GM19438 (cell line): ENCODE measurements at regions not wholly inside any gene's neighbourhood (a gene's known extent, or its start where the extent isn't known, plus 50 kb on each side); places are given as distances from the start of the nearest gene placed in this dataset.

Experiments used
- ATAC-seq: cut with Tn5 transposase; IDR thresholded peaks from one replicate; pipeline ENCODE4 v1.9.1; 2021; ENCODE audit warnings: low read depth; ENCODE audit not compliant: unreplicated experiment

GRCh38 chr14:104288272-104288671 is 149.9 kb downstream of the KIF26A start:
- ATAC-seq: no peak

GRCh38 chr14:104289507-104289906 is 151.1 kb downstream of the KIF26A start:
- ATAC-seq: no peak

GRCh38 chr14:104290058-104290667 is 151.8 kb downstream of the KIF26A start:
- ATAC-seq: no peak

GRCh38 chr14:104290756-104291122 is 152.4 kb downstream of the KIF26A start:
- no peak for ATAC-seq

- no peak for ATAC-seq
These were observed 153.0 kb downstream of the KIF26A start for GRCh38 chr14:104291123-104292000.

- ATAC-seq: no peak
These were observed 153.9 kb downstream of the KIF26A start for GRCh38 chr14:104292084-104292970.

GRCh38 chr14:104293231-104293841 is 154.9 kb downstream of the KIF26A start:
- no peak for ATAC-seq

GRCh38 chr14:104293851-104294627 is 155.7 kb downstream of the KIF26A start:
- no peak for ATAC-seq

- no peak for ATAC-seq
These were observed 156.2 kb downstream of the KIF26A start for GRCh38 chr14:104294628-104294982.

- no peak for ATAC-seq
These were observed 156.7 kb downstream of the KIF26A start for GRCh38 chr14:104294983-104295680.

- no peak for ATAC-seq
These were observed 157.4 kb downstream of the KIF26A start for GRCh38 chr14:104295681-104296387.

GRCh38 chr14:104296388-104297312 is 158.3 kb downstream of the KIF26A start:
- ATAC-seq: no peak

- ATAC-seq: no peak
These were observed 158.9 kb downstream of the KIF26A start for GRCh38 chr14:104297313-104297704.

GRCh38 chr14:104297721-104298401 is 159.5 kb downstream of the KIF26A start:
- ATAC-seq: no peak

GRCh38 chr14:104298458-104298857 is 160.1 kb downstream of the KIF26A start:
- ATAC-seq: no peak

GRCh38 chr14:104299993-104300761 is 161.8 kb downstream of the KIF26A start:
- ATAC-seq: no peak
